GDM1 (cell line): ENCODE measurements at regions not wholly inside any gene's neighbourhood (a gene's known extent, or its start where the extent isn't known, plus 50 kb on each side); places are given as distances from the start of the nearest gene placed in this dataset.
"Not testable (repeated sequence)": the region's sequence is repeated elsewhere in the genome, so short reads cannot be mapped to it uniquely, and the experiment has no call there.

Experiments
- DNase-seq: peaks from one replicate; lab custom pipeline; 2025; lab: John Stamatoyannopoulos, UW

DNA sequence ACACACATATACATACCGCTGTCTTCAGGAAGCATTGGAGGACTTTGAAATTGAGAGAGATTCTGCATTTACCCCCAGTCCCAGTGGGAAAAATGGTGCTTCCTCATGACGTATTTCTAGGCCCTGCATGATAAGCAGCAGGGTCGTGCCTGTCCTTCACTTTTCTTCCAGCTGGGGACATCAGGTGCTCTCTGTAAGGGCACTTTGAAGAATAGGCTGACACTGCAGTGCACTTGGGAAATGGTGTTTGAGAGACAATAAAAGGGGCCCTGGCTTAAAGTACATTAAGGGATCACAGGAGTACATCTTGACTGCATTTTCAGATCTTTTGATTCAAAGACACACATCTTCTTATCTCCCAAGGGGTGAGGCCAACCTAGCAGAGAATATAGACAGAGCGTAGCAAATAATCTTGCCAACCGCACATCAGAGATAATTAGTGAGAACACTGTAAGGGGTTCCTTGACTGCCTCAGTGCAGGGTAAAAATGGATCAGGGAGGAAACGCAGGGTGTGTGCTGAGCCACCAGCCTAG lies 437.9 kb downstream of the CSNK1G3 start:
- no peak for DNase-seq

- DNase-seq: no peak
These were observed 437.2 kb downstream of the CSNK1G3 start for GRCh38 chr5:123949043-123949804.

DNA sequence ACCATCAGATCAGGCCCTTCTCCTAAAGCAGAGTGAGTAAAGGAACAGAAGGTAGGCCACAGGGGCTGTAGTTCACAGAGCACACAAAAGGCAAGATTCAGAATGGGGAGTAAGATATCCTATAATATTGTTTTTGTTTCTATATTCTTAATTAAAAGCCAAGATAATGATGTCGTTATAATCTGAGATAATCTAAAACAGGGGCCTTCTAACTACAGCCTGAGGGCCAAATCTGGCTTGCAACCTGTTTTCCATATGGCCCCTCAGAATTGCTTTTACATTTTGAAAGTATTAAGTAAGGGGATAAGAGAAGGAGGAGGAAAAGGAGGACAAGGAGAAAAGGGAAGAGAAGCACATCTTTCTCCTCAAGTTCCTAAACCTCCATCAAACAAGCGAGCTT lies 435.8 kb downstream of the CSNK1G3 start:
- DNase-seq: no peak

DNA sequence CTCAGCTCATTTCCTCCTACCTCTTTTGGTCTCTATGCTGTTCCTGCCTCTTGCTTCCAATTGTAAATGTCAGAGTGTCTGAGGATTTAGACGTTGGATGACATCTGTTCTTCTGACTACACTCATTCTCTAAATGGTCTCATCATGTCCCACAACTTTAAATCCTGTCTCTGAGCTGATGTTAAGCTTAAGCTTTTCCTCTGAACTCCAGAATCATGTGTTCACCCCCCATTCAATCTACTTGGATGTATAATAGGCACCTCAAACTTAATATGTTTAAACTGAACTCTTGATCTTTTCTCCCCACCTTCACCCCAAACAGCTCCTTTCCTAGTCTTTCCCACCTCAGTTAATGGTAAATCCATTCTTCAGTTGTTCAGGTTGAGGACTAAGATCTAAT lies 433.6 kb downstream of the CSNK1G3 start:
- DNase-seq: no peak

DNA sequence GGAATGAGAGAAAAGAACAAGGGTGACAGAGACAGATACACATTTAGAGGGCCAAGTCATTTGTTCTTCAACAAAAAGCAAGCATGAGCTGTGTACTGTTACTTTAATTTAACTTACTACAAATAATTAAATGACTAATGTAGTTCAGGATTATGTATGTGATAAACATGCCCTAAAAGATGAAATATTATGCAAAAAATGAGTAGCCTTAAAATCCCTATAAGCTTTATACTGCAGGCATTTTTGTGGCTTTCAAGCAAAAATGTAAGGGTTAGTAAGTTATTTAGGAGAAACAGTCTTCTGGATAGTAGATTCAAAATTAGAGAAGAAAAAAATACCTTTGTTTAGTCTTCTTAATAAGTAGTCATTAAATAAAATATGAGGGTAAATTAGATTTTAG lies 431.2 kb downstream of the CSNK1G3 start:
- no peak for DNase-seq

- no peak for DNase-seq
These were observed 428.4 kb downstream of the CSNK1G3 start for GRCh38 chr5:123940416-123940815.

GRCh38 chr5:123937230-123937629 lies 425.3 kb downstream of the CSNK1G3 start:
- peak; percentile 25 for DNase-seq

- DNase-seq: no peak
These were observed 424.6 kb downstream of the CSNK1G3 start for GRCh38 chr5:123936548-123936947.

DNA sequence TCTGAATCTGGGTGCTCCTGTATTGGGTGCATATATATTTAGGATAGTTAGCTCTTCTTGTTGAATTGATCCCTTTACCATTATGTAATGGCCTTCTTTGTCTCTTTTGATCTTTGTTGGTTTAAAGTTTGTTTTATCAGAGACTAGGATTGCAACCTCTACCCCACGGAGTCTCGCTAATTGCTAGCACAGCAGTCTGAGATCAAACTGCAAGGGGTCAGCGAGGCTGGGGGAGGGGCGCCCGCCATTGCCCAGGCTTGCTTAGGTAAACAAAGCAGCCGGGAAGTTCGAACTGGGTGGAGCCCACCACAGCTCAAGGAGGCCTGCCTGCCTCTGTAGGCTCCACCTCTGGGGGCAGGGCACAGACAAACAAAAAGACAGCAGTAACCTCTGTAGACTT lies 421.8 kb downstream of the CSNK1G3 start:
- DNase-seq: not testable (repeated sequence)

DNA sequence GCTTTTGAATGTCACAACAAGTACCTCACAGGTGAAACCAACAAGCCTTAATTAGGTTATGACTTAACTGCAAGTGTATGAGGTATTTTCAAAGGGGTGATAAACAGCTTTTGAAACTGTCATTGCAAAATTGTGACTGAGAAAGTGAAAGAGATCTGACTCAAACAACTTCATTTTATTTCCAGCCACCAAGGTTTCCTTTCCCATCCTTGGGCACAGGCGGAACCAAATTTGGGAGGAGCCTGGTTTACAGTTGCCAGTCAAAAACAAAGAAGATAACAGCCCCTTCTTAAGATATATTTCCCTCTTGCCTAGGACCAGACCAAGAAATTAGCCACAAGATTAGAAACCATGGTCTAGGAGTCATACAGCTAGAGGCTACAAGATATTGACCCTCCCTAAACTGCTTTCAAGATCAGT lies 417.1 kb downstream of the CSNK1G3 start:
- DNase-seq: no peak

GRCh38 chr5:123928401-123928800 lies 416.4 kb downstream of the CSNK1G3 start:
- DNase-seq: no peak

- DNase-seq: no peak
These were observed 409.2 kb downstream of the CSNK1G3 start for GRCh38 chr5:123921193-123921592.

DNA sequence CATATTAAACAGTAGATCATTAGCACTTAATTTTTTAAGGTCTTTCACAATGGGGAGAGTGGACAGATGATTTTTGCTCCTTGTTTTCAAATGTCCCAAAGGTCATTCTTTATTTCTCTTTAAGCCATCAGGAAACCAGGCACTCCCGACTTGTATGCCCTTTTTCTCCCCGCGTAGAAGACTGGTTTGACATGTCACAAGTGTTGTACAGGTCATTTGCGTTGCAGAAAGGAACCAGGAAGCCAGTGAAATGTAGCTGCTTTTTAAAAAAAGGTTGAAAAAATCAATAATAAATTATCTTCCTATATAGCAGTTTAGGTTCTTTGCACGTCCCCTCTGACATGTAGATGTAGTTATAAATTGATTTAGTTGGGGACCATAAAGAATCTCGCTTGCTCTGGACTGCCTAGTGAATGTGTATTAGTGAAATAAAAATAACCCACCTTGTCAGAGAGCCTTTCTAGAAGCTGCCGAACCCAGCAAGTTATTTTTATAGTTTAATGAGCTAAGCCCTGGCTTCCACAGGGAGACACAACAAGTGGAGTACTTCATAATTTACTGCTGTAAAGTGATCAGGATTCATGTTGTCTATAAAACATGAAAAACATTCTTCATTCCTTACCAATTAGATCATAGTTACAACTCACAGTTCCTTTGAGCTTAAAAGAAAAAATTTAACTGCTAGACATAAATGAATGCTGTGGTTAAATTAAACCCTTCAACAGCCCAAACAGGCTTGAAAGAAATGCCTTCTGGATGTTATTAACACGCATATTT lies 404.6 kb downstream of the CSNK1G3 start:
- no peak for DNase-seq

DNA sequence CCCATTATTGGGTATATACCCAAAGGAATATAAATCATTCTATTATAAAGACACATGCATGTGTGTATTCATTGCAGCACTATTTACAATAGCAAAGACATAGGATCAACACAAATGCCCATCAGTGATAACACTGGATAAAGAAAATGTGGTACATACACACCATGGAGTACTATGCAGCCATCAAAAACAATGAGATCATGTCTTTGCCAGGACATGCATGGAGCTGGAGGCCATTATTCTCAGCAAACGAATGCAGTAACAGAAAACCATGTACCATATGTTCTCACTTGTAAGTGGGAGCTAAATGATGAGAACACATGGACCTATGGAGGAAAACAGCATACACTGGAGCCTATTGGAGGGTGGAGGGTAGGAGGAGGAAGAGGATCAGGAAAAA lies 402.4 kb downstream of the CSNK1G3 start:
- no peak for DNase-seq

GRCh38 chr5:123907349-123907748 lies 395.4 kb downstream of the CSNK1G3 start:
- DNase-seq: no peak

DNA sequence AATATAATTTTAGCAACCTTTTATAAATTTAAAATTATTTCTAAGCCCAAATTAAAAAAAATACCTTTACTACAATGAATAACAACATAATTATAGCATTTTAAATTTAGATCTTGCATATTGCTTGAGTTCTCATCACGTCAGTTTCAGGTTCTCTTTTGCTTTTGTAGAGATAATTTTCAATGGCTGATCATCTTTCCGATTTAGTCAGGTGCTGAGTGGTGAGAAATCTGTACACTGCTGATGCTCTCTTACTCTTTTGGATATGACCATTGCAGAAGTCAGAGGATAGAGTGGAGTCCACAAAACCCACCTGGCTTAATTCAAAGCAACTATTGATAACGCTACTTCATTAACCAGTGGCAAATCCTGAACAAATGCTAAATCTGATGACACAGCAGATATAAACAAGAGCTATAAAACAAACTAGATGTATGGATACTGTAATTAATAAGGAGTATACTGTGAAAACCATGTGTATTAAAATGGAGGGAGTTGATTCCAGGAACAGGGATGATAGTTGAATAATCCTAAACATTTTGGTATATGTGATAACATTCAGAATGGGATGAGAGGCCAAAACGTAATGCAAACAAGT lies 394.8 kb downstream of the CSNK1G3 start:
- DNase-seq: no peak

- no peak for DNase-seq
These were observed 373.1 kb downstream of the CSNK1G3 start for GRCh38 chr5:123885081-123885480.

GRCh38 chr5:123882965-123883345 lies 371.0 kb downstream of the CSNK1G3 start:
- no peak for DNase-seq

- DNase-seq: no peak
These were observed 370.5 kb downstream of the CSNK1G3 start for GRCh38 chr5:123882319-123882964.

DNA sequence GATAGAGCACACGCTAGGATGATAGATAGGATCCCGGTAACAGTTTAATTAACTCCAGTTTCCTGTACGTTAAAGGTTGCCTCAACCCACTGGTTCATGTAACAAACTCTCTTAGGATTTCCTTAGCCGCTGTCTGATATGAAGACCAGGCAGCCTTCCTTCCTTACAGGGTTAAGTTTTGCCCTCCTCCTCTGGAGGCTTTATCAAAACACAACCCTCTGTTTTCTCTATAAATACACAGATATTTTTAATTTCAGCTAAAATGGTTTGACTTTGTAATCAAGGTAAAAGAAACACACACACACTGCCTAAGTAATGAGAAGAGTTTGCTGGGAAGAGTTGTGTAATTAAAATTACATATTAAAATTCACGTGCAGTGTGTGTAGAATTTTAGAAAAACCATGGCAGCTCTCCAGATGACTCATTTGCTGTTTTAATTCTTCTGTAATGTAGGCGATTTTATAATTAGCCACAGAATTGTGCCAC lies 369.8 kb downstream of the CSNK1G3 start:
- no peak for DNase-seq

GRCh38 chr5:123880875-123881274 lies 368.9 kb downstream of the CSNK1G3 start:
- no peak for DNase-seq

GRCh38 chr5:123879071-123879470 lies 367.1 kb downstream of the CSNK1G3 start:
- DNase-seq: no peak
